UCSD-AML1 (cell line): ENCODE measurements at regions not wholly inside any gene's neighbourhood (a gene's known extent, or its start where the extent isn't known, plus 50 kb on each side); places are given as distances from the start of the nearest gene placed in this dataset.
"Not testable (repeated sequence)": the region's sequence is repeated elsewhere in the genome, so short reads cannot be mapped to it uniquely, and the experiment has no call there.

ENCODE experiments used
- DNase-seq: peaks from one replicate; lab custom pipeline; 2025; ENCODE audit not compliant: unreplicated experiment; lab: John Stamatoyannopoulos, UW

DNA sequence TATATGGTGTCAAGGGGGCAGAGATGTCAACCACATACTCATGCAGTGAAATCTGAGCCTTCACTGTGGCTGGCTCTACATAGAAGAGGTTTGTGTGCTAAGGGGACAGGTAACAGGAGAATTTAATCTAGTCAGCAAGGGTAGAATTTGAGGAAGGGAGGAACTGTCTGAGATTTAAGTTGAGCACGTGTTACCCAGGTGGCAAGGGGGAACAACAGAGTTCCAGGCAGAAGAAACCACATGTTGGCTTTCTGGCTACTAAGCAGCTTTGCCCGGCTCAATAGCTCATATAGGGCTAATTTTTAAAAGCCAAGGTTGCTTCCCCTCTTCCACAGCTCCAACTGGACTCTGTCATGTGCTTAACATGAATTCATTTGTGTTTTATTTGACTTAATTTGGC, 397.6 kb downstream of the EDEM1 start:
- no peak for DNase-seq

DNA sequence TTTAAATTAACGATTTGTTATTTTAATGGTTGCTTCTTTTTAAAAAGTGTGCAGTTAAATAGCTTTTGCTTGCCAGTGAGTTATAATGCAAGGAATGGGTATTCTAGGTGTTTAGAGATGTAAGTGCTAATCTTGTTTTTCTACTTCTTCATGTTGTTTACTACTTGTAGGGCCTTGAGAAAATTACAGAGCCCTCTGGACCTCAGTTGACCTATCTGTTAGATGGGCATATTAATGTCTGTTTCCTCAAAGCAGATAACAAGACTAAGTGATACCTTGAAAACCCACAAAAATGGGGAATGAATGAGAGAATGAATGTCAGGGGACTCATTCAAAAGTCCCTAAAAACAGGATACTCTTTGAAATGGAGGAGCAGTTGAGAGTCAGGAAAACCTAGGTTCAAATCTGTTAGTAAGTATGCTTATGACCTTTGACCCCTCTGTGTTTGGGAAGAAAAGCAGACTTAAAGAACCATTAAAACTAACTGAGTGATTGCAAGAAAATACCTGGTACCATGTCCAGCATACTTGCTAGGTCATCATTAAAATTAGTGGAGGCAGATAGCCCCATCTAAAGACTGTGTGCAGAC, 419.5 kb downstream of the EDEM1 start:
- DNase-seq: no peak

DNA sequence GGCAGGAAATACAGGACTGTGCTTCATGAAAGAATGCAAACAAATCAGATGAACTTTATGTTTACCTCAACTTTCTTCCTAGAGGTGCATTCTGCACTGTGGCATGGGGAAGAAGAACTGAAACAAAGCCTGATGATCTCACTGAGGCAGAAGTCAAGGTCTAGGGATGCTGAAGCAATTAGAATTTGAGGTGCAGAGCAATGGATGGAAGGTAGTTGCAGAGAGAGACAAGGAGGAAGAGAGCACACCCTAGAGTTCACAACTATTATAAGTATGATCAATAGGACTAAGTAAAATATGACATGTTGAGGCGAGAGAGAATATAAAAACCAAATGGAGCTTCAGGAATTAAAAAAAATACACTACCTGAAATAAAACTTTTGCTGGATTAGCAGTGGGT, 420.1 kb downstream of the EDEM1 start:
- no peak for DNase-seq

DNA sequence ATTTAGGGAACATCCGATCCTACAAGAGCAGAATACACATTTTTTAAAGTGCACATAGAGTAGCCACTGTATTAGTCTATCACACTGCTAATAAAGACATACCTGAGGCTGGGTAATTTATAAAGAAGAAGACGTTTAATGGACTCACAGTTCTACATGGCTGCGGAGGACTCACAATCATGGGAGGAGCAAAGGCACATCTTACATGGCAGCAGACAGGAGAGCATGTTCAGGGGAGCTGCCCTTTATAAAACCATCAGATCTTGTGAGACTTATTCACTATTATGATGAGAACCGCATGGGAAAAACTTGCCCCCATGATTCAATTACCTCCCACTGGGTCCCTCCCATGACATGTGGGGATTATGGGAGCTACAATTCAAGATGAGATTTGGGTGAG, 421.5 kb downstream of the EDEM1 start:
- DNase-seq: not testable (repeated sequence)

DNA sequence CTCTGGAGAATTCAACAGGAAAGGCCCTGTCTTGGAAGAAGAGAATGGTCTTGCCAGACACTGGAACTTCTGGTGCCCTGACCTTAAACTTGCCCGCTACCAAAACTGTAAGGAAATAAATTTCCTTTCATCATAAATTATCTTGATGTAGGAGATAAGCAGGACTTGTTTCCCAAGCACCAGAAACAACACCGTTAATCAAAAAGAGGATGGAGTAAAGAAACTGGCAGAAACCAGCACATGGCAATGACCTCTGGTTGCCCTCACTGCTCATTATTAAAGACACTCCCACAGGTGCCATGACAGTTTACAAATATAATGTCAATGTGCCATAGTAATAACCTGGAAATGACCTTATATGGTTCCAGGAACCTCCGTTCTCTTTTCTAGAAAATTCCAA, 426.1 kb downstream of the EDEM1 start:
- DNase-seq: no peak

DNA sequence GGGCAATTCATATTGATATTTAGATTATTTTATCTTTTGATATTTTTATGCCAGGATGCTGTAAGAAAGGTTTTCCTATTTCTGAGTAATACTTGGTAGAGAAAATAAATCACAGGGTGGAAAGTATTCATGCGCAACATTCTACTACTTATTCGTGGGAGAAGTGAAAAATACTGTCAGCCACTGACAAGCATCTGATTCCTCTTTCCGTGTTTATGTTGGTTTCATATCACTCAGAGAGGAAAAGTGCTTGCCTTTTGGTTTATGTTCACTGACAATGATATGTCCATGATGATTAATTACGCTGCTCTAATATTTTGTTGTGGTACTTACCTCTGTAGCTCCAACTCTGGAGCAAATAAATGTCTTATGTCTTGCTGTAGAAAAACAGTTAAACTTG, 429.4 kb downstream of the EDEM1 start:
- DNase-seq: no peak

DNA sequence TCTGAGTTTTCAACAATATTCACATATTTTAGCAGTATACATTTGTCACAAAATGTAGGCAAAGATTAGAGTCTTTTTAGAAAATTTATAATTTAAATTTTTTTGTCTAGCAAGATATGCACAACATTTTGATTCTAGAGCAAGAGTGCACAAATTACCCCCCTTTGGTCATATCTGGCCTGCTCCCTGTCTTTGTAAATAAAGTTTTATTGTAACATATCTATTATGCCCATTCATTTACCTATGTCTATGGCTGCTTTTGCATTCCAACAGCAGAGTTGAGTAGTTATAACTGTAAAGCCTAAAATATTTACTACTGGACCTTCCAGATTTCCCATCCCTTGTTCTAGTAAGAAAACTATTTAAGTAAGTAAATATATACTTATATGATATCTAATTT, 430.7 kb downstream of the EDEM1 start:
- DNase-seq: no peak

DNA sequence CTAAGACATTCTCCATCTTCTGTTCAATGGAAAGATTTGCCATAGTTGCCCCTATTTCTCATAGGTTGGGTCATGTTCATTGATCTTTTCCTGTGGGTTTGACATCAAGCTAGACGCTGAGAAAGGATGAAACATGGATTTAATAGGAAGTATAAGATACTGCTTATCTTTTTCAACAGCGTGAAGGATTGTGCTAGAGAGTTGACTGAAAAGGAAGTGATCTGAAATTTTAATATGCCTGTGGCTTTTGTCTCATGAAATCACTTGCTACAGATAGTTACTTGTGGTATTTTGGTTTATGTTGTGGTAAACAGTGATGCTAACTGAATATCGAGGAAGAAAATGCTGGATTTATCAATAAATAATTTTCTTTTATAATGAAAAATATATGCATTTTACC, 442.9 kb downstream of the EDEM1 start:
- DNase-seq: no peak

DNA sequence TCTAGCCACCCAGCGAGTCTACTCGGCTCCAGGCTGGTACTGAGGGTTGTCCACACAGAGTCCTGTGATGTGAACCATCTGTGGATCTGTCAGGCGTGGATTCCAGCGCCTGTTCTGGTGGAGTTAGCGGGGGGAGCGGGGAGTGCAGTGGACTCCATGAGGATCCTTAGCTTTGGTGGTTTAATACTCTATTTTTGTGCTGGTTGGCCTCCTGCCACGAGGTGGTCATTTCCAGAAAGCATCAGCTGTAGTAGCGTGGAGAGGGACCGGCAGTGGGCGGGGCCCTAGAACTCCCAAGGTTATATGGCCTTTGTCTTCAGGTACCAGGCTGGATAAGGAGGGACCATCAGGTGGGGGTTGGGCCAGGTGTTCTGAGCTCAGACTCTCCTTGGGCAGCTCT, 446.5 kb downstream of the EDEM1 start:
- no peak for DNase-seq

DNA sequence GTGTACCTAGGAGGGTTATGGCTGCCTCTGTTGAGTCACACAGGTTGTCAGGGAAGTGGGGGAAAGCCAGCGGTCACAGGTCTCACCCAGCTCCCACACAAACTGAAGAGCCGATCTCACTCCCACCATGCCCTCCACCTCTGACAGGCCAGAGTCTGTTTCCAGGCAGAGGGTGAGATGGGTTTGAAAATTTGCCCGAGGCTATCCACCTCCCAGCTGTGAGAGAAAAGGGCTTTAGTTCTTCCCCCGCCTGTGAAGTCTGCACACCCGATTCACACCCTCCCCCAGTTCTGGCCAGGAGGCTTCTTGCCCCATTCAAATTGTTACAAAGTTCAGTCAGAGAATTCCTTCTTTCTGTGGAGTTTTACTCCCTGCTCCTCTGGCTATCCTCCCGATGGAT, 446.9 kb downstream of the EDEM1 start:
- DNase-seq: no peak

DNA sequence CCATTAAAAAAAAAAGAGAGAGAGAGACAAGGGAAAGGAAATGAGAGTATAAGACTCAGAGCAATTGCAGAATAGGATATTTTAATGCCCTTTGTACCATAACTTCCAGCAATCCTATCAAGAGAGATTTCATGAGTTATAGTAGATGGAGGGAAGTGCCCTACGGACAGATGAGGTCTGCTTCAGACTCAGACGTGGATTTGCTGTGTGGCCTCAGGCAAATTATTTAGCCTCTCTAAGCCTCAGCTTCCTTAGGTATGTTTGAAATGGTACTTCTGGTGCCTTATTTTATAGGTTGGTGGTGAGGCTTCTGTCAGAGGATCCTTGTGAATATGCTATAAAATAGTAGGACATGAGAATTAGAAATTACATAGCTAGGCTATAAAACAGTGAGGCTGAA, 448.2 kb downstream of the EDEM1 start:
- DNase-seq: no peak

DNA sequence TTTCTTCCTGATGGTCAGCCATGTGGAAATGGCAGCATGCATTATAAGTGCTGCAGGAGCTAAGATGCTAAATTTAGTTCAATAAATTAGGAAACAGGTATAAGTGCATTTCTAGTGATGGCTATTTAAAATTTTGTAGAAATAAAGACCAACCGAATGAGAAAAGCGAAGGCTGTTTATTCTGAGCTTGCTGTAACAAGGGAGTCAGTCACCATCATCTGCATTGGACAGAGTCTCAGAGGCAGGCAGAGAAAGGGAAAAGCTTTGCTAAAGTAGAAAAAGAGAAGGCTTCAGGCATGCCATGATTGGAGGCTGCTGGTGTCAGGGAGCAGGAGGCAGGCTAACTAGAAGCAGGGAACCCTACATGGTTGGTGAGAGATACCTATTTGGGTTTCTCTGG, 451.0 kb downstream of the EDEM1 start:
- no peak for DNase-seq

DNA sequence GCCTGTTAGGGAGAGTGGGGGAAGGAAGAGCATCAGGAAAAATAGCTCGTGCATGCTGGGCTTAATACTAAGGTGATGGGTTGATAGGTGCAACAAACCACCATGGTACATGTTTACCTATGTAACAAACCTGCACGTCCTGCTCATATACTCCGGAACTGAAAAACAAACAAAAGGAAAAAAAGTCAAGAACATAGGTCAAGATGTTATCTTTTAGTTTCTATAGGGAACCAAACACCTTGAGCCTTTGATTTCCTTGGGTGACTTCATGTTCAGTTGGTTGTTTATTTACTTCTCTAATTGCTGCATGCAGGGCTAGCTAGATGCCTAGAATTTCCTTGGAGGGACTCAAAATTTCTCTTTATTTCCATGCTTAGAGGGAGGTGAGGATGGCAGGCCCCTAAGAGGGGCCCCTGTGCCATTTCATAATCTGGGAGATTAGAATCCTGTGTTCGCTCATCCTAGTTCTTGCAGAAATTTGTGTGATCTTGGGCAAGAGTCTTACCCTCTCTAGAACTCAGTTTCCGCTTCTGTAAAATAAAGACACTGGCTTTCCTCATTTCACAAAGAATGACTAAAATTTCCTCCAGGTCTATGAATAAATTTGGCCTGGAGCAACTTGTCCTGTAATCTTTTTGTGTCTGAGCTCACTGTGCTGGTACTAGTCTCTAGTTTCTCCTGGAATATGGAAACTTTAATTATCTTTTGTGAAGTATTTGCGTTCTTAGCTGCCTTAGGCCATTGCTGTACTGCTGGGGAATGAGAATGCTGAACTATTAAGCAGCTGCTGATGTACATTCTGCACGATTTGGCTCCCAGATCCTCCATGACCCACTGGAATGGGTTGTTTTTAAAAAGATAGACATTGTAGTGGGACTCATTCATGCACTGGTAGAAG, 457.5 kb downstream of the EDEM1 start:
- DNase-seq: no peak

DNA sequence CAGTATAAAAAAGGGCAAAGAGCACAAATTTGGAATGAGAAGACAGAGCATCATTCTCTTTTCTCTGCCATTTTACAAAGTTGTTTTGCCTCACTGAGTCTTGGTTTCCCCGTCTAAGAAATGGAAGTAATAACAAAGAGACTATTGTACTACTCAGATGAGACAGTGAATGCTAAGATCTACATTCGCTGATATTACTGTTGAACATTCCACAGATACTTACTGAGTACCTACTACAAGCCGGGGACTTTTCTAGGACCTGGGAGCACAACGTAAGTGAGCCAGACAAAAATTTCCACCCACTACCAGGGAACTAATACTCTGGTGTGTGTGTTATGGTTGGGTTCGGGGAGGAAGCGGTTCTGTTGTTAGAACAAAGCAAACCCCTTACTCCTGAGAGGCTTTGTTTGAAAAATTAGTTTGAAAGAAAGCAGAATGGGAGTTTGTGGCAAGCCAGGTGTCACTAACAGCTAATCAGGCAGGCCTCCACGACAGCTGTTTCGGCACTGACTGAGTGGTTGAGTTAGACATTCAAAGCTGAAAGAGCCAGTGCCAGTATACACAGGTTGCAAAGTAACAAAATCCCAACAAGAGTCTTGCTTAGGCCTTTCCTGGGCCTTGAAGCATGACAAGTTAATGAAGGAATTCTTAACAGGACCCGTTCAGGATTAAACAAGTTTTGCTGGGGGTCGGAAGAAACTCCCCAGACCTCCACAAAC, 458.3 kb downstream of the EDEM1 start:
- DNase-seq: no peak

DNA sequence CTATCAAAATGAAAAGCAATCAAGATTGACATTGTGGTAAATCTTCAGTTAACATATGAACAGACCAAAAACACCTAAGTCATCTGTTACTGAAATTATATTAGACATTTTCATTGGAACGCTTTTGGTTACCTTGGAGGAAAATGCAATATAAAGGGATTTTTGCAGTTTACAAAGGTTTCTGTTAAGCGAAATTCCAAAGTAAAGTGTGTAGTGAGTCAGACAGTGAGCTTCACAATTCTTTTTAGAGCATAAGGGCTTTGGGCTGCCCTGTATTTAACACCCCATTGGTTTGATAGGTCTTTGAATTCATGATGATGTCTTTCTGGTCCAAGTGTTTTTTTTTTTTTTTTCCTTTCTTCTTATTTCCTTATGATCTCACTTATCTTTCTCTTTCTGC, 462.8 kb downstream of the EDEM1 start:
- no peak for DNase-seq

DNA sequence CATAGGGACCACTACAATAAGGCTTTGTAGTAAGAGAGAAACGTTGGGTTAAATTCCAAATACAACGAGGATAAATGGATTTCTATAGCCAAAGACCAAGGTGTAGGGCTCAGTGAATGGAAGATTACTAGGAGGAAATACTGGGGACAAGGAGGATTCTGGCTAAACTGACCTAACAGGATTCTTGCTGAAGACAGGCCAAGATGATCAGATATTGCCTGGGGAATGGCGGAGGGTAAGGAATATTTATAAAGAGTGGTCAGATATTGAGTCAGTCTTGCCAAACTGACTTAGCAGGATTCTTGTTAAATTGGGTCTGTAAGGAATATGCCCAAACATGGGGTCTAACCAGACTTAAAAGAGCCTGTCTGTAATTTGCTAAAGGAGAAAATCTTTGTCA, 463.8 kb downstream of the EDEM1 start:
- no peak for DNase-seq

DNA sequence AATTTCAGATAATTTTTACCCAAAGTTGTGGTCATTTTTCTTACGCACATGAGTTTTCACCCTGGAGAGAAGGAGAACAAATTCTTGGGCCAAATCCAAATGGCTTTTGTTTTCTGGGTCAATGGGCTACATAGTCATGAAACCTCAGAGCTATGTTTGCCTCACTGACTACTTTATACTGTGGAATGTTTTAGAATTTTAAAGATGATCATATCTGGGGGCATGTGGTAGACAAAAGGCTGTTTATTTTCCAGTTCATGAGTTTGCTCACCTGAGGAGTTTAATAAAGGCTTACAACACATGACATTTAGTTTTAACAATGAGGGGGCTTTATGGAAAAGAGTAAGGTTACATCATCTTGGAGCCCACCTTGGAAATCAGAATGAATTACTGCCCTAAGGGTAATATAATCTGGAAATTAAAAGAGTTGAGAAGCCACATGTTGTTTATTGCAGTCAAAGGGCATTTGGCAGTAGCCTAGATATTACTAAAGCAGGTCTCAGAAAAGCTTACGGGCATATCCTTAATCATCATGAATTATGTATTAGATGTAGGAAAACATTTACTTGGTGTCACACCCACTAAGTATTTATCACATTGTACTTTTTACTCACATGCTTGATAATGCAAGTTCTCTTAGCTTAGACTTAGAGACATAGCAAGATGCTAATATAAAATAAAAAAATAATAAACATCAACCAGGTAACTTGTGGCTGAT, 466.1 kb downstream of the EDEM1 start:
- no peak for DNase-seq

DNA sequence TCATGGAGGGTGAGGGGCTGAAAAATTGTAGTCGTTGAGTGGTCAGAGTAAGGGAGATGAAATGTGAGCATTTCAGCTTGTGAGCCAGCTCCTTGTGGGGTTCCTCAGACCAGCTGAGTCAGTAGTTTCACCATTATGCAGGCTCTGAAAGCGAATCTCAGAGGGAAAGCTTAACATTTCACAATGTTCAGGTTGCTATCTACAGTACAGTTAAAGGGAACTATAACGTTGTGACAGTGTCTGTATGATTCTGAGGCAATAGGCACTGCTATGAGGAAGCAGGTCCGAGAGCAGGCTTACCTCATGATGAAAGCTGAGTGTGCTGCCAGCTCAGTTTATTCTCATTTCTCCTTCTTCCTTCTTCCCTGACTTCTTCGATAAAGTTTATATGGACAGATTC, 469.6 kb downstream of the EDEM1 start:
- DNase-seq: no peak

DNA sequence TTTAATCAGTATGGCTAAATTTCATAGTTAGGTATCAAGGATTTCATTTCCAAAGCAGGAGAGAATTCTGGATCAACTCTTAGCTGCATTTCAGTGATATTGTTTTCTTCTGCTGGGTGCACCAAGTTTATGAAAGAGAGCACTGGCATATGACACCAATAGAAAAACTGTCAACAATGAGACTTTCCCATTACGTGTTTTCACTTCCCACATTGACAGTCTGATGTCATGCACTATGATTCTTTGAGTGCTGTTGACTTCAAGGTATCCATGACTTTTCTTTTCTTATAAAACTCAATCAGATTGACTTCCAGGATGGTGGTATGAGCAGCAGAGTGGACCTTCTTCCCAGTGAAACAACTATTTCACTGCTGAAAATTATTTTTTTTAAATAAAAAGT, 476.1 kb downstream of the EDEM1 start:
- DNase-seq: no peak

DNA sequence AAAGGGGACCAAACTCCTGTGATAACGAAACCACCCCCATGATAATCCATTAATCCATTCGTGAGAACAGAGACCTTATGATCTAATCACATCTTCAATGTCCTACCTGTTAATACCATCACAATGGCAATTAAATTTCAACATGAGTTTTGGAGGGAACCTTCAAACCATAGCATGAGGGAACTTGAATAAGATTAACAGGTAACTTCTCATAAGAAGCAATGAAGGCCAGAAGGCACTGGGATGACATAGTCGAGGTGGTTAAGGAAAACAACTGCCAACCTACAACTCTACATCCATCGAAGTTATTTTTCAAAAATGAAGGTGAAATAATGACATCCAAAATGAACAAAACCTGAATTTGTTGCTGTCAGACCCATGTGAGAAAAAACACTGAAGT, 478.9 kb downstream of the EDEM1 start:
- DNase-seq: no peak

DNA sequence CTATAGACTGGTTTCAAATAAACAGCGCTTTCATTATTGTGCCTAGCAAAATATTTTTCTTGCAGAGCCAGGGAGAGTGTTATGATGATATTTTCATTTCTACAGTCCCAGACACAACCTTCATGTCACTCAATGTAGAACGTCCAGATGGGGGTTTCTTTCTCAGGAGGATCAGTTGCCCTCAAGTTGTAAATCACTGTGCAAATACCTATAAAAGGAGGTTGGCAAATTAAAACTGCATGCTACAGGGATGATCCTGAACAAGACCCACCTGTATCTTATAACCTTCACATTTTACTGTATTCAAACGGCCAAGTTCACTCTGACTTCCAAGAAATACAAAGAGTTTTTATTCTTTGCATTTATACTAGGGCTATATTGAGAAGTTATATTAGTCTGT, 486.0 kb downstream of the EDEM1 start:
- DNase-seq: no peak

DNA sequence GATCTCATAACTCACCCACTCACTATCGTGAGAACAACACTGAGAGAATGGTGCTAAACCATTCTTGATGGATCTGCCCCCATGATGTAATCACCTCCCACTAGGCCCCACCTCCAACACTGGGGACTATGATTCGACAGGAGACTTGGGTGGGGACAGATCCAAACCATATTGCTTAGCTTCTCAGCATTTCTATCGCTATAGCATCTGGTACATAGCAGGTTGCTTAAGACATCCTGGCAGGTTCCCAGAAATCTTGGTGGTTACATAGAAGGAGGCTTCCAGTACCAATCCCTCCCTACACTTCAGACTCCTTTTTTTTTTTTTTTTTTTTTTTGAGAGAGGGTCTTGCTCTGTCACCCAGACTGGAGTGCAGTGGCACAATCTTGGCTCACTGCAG, 487.8 kb downstream of the EDEM1 start:
- no peak for DNase-seq
